GM12891 (cell line): ENCODE measurements at regions not wholly inside any gene's neighbourhood (a gene's known extent, or its start where the extent isn't known, plus 50 kb on each side); places are given as distances from the start of the nearest gene placed in this dataset.

Experiments used
- DNase-seq: peaks from one replicate; pipeline ENCODE4 v3.0.0; 2011; ENCODE audit warnings: low spot score; ENCODE audit not compliant: insufficient read length
- FAIRE-seq: peaks from 2 replicates; lab custom pipeline; 2011; peaks lifted over from hg19 to GRCh38; lab: Jason Lieb, UNC
- PAX5 ChIP-seq: IDR thresholded peaks from 2 replicates; pipeline ENCODE4 v1.6.1; 2011; ENCODE audit warnings: low read length, moderate library complexity, mild to moderate bottlenecking; ENCODE audit not compliant: insufficient read depth, severe bottlenecking
- POLR2A ChIP-seq: IDR thresholded peaks from 2 replicates; pipeline ENCODE4 v1.6.1; 2011; ENCODE audit warnings: low read depth, low read length, control low read depth
- POLR2AphosphoS5 ChIP-seq: IDR thresholded peaks from 2 replicates; pipeline ENCODE4 v1.6.1; 2011; ENCODE audit warnings: low read depth, low read length, control low read depth
- POU2F2 ChIP-seq: IDR thresholded peaks from 2 replicates; pipeline ENCODE4 v1.6.1; 2011; ENCODE audit warnings: low read depth, mild to moderate bottlenecking, control low read depth, low read length, moderate library complexity
- SPI1 ChIP-seq: IDR thresholded peaks from 2 replicates; pipeline ENCODE4 v1.6.1; 2011; ENCODE audit warnings: low read depth, low read length, control low read depth
- TAF1 ChIP-seq: IDR thresholded peaks from 2 replicates; pipeline ENCODE4 v1.6.1; 2011; ENCODE audit warnings: low read depth, low read length, control low read depth

DNA sequence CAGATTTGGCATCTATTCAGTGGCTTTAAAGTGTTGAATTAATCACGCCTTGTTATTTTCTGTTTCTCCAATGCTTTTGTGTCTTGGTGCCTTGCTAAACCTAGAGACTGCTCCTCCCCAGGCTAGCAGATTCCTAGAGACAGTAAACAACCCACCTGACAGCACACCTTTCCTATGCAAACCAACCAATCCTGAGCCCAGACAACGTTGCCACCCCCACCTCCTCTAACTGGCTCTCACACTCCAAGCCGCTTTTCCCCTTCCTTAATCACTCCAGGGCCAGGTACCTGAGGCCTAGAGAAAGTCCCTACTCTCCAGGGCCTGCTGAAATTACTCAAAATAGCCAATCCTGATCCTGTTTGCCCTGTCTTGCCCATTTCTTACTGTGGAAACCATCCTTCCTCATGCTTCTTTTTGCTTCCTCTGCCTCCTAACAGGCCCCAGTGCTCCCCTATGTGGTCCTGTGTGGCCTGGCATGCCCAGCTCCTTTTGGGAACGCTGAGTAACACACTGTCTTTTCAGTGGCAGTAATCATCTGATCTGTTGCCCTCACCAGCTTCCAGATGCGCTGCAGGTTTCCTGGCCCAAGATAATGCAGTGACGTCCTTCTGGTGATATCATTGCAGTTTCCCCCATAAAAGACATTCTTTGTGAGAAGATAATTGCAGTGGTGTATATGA lies 53.4 kb downstream of the GAS1 start:
- no peak for DNase-seq

DNA sequence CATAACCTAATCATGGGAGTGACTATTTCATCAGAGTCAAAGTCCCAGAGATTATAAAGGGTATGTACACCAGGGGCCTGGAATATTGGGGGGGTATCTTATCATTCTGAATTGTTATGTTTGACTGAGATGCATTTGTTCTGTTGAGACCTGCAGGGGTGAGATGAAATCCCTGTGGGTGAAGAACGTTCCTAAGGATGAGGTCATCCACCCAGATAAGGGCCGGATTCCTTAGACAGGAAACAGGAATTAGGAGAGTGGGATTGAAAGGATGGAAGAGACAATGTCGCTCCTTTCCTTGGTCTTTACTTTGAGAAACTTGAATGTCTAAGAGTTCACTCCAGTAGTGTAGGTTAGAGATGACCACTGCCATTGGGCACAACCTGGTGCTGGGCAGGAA lies 54.7 kb downstream of the GAS1 start:
- TF ChIP-seq TAF1 (no peak), POLR2AphosphoS5 (no peak), POLR2A (no peak), SPI1 (no peak), POU2F2 (no peak), PAX5 (no peak)
- DNase-seq (no peak), FAIRE-seq (no peak)

More for the DNA sequence above, 53.4 kb downstream of the GAS1 start:
- no peak for FAIRE-seq
- TF ChIP-seq POLR2A: no peak
- TF ChIP-seq PAX5: no peak
- no peak for TF ChIP-seq SPI1
- TF ChIP-seq TAF1: no peak
- no peak for TF ChIP-seq POLR2AphosphoS5
- no peak for TF ChIP-seq POU2F2

DNA sequence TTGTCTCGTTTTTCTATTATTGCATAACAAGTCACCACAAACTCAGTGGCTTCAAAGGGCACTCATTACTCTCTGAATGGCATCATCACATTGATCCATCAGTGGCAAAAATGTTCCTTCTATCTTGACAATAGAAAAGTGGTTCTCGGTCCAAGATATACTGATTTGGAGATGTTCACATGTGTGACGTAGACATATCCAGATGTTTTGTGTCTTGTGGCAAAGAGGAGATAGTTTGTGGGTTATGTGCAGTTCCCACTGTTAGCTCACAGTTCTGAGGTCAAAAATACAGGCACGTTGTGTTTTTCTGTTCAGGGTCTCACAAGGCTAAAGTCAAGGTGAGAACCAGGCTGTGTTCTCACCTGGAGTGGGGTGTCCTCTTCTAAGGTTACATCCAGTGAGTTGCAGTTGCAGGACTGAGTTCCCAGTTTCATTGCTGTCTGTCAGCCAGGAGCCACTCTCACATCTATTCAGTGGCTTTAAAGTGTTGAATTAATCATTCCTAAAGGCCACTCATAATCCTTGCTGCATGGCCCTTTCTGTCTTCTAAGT lies 55.3 kb downstream of the GAS1 start:
- no peak for FAIRE-seq
- no peak for TF ChIP-seq TAF1
- TF ChIP-seq SPI1: no peak
- TF ChIP-seq POLR2A: no peak
- TF ChIP-seq POLR2AphosphoS5: no peak
- TF ChIP-seq POU2F2: no peak
- TF ChIP-seq PAX5: no peak
- DNase-seq: no peak

DNA sequence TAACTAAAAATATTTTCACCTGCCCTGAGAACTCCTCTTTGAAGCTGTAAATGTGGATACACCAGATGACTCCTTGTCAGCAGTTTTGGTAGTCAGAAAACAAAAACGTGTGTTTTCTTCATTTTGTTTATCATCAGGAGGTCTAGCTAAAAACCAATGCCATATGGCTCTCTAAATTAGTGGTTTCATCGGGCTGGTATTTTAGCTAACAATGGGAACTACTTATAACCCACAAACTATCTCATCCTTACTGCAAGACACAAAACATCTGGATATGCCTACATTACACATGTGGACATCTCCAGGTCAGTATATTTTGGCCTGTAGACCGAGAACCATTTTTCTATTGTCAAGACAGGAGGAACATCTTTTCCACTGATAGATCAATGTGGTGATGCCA lies 56.2 kb downstream of the GAS1 start:
- DNase-seq: no peak
- no peak for FAIRE-seq
- TF ChIP-seq PAX5 (no peak), SPI1 (no peak), TAF1 (no peak), POLR2A (no peak), POU2F2 (no peak), POLR2AphosphoS5 (no peak)

DNA sequence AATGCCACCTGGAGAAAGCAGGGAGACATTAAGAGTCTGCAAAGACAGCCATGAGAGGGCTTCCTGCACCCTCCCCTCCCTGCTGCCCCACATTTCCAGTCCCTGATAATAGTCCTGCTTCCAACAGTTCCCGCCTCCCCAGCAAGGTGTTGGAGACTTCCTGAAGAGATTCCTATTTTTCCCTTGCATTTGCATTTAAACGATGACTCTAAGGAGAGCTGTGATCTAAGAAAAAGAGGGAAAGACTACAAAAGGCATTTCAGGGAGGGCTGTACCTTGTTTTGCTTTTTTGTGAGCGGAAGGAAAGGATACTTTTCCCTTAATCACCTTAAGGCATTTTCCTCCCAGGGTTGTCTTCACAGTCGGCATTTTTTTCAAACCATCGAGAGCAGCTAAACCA lies 62.1 kb downstream of the GAS1 start:
- TF ChIP-seq SPI1 (no peak), PAX5 (no peak), TAF1 (no peak), POLR2AphosphoS5 (no peak), POLR2A (no peak), POU2F2 (no peak)
- DNase-seq (no peak), FAIRE-seq (no peak)

DNA sequence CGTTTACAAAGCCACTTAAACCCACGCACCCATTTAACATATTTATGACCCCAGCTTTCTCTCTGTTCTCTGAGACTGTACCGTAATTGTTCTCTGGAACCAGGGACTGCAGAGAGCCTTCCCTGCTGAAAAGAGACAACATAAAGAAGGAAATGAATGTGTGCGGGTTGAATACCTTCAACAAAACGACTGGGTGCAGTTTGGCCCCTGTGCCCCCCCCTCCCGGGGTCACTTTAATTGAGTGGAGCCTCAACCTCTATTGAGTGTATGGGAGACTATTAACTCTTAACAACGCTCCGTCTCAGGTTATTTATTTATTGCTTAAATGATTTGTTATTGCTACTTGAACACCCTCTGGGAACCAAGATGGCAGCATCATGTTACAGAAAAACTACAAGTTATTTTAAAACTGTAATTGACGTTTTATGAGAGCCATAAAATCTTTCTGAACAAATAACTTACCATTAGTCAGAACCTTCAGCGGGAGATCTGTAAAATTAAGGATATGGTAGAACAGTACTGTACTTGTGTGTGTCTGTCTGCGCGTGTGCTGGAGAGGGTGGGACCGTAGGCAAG lies 70.6 kb downstream of the GAS1 start:
- DNase-seq: no peak
- TF ChIP-seq POLR2A (no peak), PAX5 (no peak), SPI1 (no peak), POLR2AphosphoS5 (no peak), POU2F2 (no peak), TAF1 (no peak)
- no peak for FAIRE-seq

DNA sequence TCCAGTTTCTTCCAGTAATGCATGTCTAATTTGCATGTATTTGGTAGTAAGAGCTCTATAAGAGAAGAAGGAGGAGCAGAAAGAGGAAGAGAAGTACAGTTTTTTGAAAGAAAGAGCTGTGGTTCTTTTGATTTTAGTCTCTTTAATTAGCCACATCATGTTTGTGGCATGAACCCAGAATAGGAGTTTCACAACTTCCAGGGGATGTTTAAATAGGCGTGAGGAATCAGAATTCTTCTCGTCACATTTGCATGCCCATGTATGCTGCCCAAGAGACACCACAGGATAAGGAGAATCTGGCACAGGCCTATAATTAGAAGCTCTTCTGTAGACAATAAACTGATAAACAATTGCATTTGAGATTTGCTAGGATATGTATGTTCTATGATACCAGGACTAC lies 78.7 kb downstream of the GAS1 start:
- TF ChIP-seq POU2F2: no peak
- no peak for TF ChIP-seq PAX5
- no peak for TF ChIP-seq POLR2A
- TF ChIP-seq TAF1: no peak
- no peak for TF ChIP-seq SPI1
- no peak for TF ChIP-seq POLR2AphosphoS5
- DNase-seq: no peak
- no peak for FAIRE-seq

DNA sequence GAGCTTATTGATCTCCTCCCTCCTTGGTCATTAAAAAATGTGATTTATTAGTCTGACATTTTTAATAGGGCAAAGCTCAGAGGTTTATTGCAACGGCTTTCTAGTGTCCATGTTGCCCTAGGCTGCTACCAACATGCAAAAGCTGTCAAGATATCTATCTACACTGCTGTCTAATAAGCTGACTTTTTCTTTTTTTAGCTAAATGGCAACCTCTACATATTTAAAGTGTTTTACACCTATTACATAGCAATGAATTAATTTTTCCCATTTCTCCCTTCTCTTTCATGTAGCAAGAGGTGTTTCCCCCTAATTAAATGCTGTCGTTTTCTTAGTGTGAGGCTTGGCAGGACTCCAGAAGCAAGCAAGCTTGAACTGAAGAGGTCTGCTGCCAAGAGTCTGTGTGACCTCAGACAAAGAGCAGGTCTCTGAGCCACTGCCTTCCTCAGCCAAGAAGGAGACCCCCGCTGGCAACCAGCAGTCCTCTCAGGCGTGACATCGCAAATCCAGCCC lies 79.4 kb downstream of the GAS1 start:
- DNase-seq: no peak
- TF ChIP-seq SPI1 (no peak), POLR2AphosphoS5 (no peak), POU2F2 (no peak), TAF1 (no peak), PAX5 (no peak), POLR2A (no peak)
- FAIRE-seq: no peak

DNA sequence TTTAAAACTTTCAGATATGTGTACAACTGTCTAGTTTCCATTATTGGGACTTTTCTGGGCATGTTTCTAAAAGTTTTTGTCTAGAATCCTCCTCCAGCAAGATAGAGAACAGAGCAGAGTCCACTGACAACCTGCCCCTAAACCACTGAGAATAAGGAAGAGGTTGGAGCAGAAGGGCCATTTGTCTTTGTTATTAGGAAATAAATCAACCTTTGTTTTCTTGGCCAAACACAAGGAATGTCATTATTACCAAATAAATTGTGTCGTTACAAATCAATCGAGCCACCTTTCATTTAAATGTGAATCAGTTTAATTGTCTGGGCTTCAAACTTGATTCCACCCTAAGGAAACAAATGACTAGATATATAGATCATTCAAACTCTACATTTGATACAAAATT lies 81.4 kb downstream of the GAS1 start:
- DNase-seq (no peak), FAIRE-seq (no peak)
- TF ChIP-seq TAF1 (no peak), POLR2A (no peak), SPI1 (no peak), POLR2AphosphoS5 (no peak), POU2F2 (no peak), PAX5 (no peak)

DNA sequence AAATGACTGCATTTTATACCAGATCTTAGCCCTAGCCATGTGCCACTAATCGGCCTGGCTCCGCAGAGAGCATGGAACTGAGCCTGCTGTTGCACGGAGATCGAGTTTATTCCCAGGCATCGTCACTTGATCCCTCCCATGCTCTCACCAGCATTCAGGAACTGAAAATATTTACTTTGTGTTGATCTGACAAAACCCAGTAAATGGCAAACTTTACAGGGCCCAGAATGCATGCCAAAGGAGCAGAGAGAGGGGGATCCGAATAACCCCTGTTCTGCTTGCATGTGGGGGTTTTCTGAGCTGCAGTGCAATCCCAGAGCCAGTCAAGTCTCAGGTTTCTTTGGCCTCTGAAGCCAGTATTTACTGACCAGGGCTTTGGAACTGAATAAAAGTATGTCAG lies 87.3 kb downstream of the GAS1 start:
- no peak for DNase-seq
- TF ChIP-seq TAF1: no peak
- TF ChIP-seq PAX5: no peak
- no peak for TF ChIP-seq POU2F2
- no peak for TF ChIP-seq SPI1
- TF ChIP-seq POLR2AphosphoS5: no peak
- TF ChIP-seq POLR2A: no peak
- no peak for FAIRE-seq
